Esophagus muscularis mucosa (tissue), 4 donors: ENCODE measurements at regions not wholly inside any gene's neighbourhood (a gene's known extent, or its start where the extent isn't known, plus 50 kb on each side); places are given as distances from the start of the nearest gene placed in this dataset.
"Not testable (repeated sequence)": the region's sequence is repeated elsewhere in the genome, so short reads cannot be mapped to it uniquely, and the experiment has no call there.

Experiments
- DNase-seq: peaks from one replicate; pipeline ENCODE4 v3.0.0-alpha.2; 2017; ENCODE audit errors: extremely low spot score
- H3K27ac ChIP-seq, 4 donors: fragments of 200-600 bp; sonication (generic); replicated peaks in 1 of 4; 1 replicate in 3 of 4; 2 replicates in 1 of 4; pipeline ENCODE4 v1.5.1; 2016 to 2019; ENCODE audit warnings: mild to moderate bottlenecking in 1 of 4
- H3K27me3 ChIP-seq, 4 donors: fragments of 200-600 bp; sonication (generic); one replicate each; pipeline versions ENCODE4 v1.5.1 to v1.6.0; 2016 to 2019
- H3K36me3 ChIP-seq, 4 donors: fragments of 200-600 bp; sonication (generic); one replicate each; pipeline ENCODE4 v1.5.1; 2016 to 2019
- H3K4me1 ChIP-seq, 4 donors: fragments of 200-600 bp; sonication (generic); one replicate each; pipeline ENCODE4 v1.5.1; 2016 to 2019
- H3K4me3 ChIP-seq, 4 donors: fragments of 200-600 bp; sonication (generic); 1 replicate in 2 of 4; 2 replicates in 2 of 4; pipeline ENCODE4 v1.5.1; 2016 to 2019; ENCODE audit warnings: mild to moderate bottlenecking in 4 of 4, moderate library complexity in 1 of 4
- H3K9me3 ChIP-seq, 4 donors: fragments of 200-600 bp; sonication (generic); 1 replicate in 3 of 4; 2 replicates in 1 of 4; pipeline ENCODE4 v1.5.1; 2016 to 2019
- CTCF ChIP-seq, 3 experiments: fragments of 200-600 bp in 2 of 3; fragments of 450-650 bp in 1 of 3; sonication (generic) in 2 of 3; IDR thresholded peaks; one replicate each; pipeline ENCODE4 v1.5.1; 2017 to 2019; ENCODE audit warnings: antibody characterized with exemption in 3 of 3, mild to moderate bottlenecking in 2 of 3, moderate library complexity in 1 of 3
- EP300 ChIP-seq: sonication (generic); formaldehyde crosslinking; IDR thresholded peaks from one replicate; pipeline ENCODE4 v1.6.1; 2017; ENCODE audit warnings: antibody characterized with exemption
- POLR2A ChIP-seq: fragments of 450-650 bp; IDR thresholded peaks from one replicate; pipeline ENCODE4 v1.6.1; 2017; ENCODE audit warnings: antibody characterized with exemption, moderate library complexity, mild to moderate bottlenecking, low read depth
- POLR2AphosphoS5 ChIP-seq, 2 donors: sonication (generic); formaldehyde crosslinking; IDR thresholded peaks; one replicate each; pipeline ENCODE4 v1.6.1; 2017; ENCODE audit warnings: antibody characterized with exemption in 2 of 2
- WGBS: methylation state at CpG from one replicate; pipeline ENCODE4 v1.1.5; 2018; 5-methylcytosine and 5-hydroxymethylcytosine counted together
- intact Hi-C: fragments of 100-400 bp; cut with DNase I; formaldehyde crosslinking; loops from one replicate; pipeline ENCODE4 v1.15.1; 2023

GRCh38 chr2:106334802-106335201 lies 133.4 kb downstream of the RGPD3 start:
- Histone ChIP-seq H3K4me1 (peaks cover 0 to 11% (median 2%) of the 10 kb centered on the region in 4 donors), H3K9me3 (no peaks in the 10 kb centered on the region), H3K4me3 (no peak overlapping the region), H3K27me3 (no peaks in the 10 kb centered on the region), H3K36me3 (no peaks in the 10 kb centered on the region), H3K27ac (no peak overlapping the region)
- 49% methylated on average over 4 of the region's 4 CpGs for WGBS
- DNase-seq = no peak
- intact Hi-C loops = no loop called here
- TF ChIP-seq POLR2A = no peak
- no peak for TF ChIP-seq CTCF (IDR thresholded peaks at IDR 0.05)
- no peak for TF ChIP-seq EP300
- no peak for TF ChIP-seq POLR2AphosphoS5 (IDR thresholded peaks at IDR 0.05)

GRCh38 chr2:106333253-106333873 lies 134.8 kb downstream of the RGPD3 start:
- intact Hi-C loops, H3K9me3 ChIP-seq, H3K27ac ChIP-seq: not testable (repeated sequence)

GRCh38 chr2:106332054-106332453 lies 136.2 kb downstream of the RGPD3 start:
- Histone ChIP-seq H3K27ac (no peak overlapping the region), H3K4me1 (peaks cover 0 to 11% (median 2%) of the 10 kb centered on the region in 4 donors), H3K36me3 (no peaks in the 10 kb centered on the region), H3K4me3 (no peak overlapping the region), H3K9me3 (no peaks in the 10 kb centered on the region), H3K27me3 (no peaks in the 10 kb centered on the region)
- intact Hi-C loops = no loop called here
- TF ChIP-seq POLR2A = no peak
- TF ChIP-seq CTCF (IDR thresholded peaks at IDR 0.05) = no peak
- no peak for TF ChIP-seq POLR2AphosphoS5 (IDR thresholded peaks at IDR 0.05)
- no peak for TF ChIP-seq EP300
- 66% methylated on average over 4 of the region's 4 CpGs for WGBS
- DNase-seq = peak; percentile 47

More at GRCh38 chr2:106333253-106333873, 134.8 kb downstream of the RGPD3 start:
- DNase-seq, H3K4me3 ChIP-seq, H3K27me3 ChIP-seq, H3K36me3 ChIP-seq: not testable (repeated sequence)
- peaks cover 0 to 11% (median 2%) of the 10 kb centered on the region in 4 donors for H3K4me1 ChIP-seq
- 89% methylated on average over 10 of the region's 10 CpGs for WGBS

- intact Hi-C loops = not testable (repeated sequence)
- 65% methylated on average over 11 of the region's 11 CpGs for WGBS
Observed at GRCh38 chr2:106330384-106331261, 136.5 kb upstream of the UXS1 start.

GRCh38 chr2:106323337-106324013 lies 129.4 kb upstream of the UXS1 start:
- intact Hi-C loops = no loop called here
- DNase-seq = peak; percentile 57
- 82% methylated on average over 10 of the region's 10 CpGs for WGBS
- no peaks in the 10 kb centered on the region for H3K27me3 ChIP-seq
- H3K27ac ChIP-seq = no peak overlapping the region
- no peak overlapping the region for H3K4me3 ChIP-seq
- H3K4me1 ChIP-seq = peaks cover 0 to 4% (median 0%) of the 10 kb centered on the region in 4 donors
- no peaks in the 10 kb centered on the region for H3K9me3 ChIP-seq
- H3K36me3 ChIP-seq = no peaks in the 10 kb centered on the region
- TF ChIP-seq POLR2A (no peak), EP300 (no peak), CTCF (IDR thresholded peaks at IDR 0.05) (no peak), POLR2AphosphoS5 (IDR thresholded peaks at IDR 0.05) (no peak)

More at GRCh38 chr2:106330384-106331261, 136.5 kb upstream of the UXS1 start:
- not testable (repeated sequence) for H3K27me3 ChIP-seq, H3K4me3 ChIP-seq, H3K36me3 ChIP-seq, DNase-seq, H3K27ac ChIP-seq, H3K9me3 ChIP-seq
- H3K4me1 ChIP-seq = peaks cover 0 to 11% (median 2%) of the 10 kb centered on the region in 4 donors
